GM18951 (cell line): ENCODE measurements at regions not wholly inside any gene's neighbourhood (a gene's known extent, or its start where the extent isn't known, plus 50 kb on each side); places are given as distances from the start of the nearest gene placed in this dataset.

ENCODE experiments used
- POLR2A ChIP-seq: IDR thresholded peaks from 4 replicates; pipeline ENCODE4 v1.6.1; 2011; ENCODE audit warnings: mild to moderate bottlenecking; ENCODE audit not compliant: insufficient read length, insufficient read depth; ENCODE audit errors: extremely low read depth
- in situ Hi-C: fragments of 300-500 bp; cut with MboI; formaldehyde crosslinking; loops from one replicate; pipeline ENCODE4 v1.12.0; 2022; ENCODE audit warnings: low sequenced_read_pairs, mixed read lengths, inconsistent platforms; ENCODE audit not compliant: unreplicated experiment

GRCh38 chr1:189356206-189356605, 1121.5 kb downstream of the BRINP3 start:
- TF ChIP-seq POLR2A: no peak
- in situ Hi-C loops: no loop called here

- in situ Hi-C loops: no loop called here
- no peak for TF ChIP-seq POLR2A
Measured at GRCh38 chr1:189357317-189357716, 1120.3 kb downstream of the BRINP3 start.

DNA sequence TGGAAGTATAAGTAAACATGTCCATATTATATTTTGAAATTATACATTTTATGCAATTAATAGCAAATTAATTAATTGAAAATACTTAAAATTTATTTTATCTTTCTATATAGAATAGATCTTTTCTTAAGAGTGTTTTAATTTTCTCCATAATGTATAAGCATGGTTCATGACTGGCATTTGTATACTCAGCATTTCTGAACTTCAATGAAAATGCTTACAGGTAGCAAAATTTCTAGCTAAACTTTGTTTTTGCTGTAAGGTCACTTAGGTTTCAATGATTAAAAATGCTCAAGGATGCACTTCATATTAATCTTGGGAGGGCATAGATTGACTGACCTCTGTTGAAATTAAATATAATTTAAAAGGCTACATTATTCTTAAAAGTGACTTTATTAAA, 1108.1 kb downstream of the BRINP3 start:
- in situ Hi-C loops: no loop called here
- no peak for TF ChIP-seq POLR2A

- no peak for TF ChIP-seq POLR2A
- in situ Hi-C loops: no loop called here
Measured at GRCh38 chr1:189374816-189375215, 1102.8 kb downstream of the BRINP3 start.

DNA sequence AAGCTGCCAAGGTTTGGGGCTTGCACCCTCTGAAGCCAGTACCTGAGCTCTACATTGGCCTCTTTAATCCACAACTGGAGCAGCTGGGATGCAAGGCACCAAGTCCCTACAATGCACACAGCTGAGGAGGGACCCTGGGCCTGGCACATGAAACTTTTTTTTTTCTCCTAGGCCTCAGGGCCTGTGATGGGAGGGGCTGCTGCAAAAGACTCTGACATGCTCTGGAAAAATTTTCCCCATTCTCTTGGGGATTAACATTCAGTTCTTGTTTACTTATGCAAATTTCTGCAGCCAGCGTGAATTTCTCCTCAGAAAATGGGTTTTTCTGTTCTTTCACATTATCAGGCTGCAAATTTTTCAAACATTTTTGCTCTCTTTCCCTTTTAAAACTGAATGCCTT, 1072.2 kb downstream of the BRINP3 start:
- TF ChIP-seq POLR2A: no peak
- in situ Hi-C loops: no loop called here

GRCh38 chr1:189409774-189410173, 1067.9 kb downstream of the BRINP3 start:
- in situ Hi-C loops: no loop called here

DNA sequence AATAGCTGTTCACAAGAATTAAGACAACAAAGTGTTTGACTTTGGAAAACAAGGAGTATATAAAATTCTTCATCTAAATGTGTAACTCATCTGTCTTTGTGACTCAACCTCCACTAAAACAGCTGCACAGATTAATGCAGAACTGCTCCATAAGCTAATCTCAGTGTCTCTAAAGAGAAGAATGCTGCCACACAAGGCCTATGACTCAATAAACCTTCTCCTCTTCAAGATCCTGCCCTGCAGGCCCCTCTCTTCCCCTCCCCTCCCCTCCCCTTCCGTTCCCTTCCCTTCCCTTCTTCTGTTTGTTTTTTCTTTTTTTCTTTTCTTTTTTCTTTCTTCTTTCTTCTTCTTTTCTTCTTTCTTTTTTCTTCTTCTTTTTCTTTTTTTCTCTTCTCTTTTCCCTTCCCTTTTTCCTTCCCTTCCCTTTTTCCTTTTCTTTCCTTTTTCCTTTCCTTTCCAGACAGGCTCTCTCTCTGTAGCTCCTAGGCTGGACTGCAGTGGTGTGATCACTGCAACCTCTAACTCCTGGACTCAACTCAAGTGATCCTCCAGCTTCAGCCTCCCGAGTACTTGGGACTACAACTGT, 1052.8 kb downstream of the BRINP3 start:
- in situ Hi-C loops: no loop called here
- no peak for TF ChIP-seq POLR2A

More at GRCh38 chr1:189409774-189410173, 1067.9 kb downstream of the BRINP3 start:
- TF ChIP-seq POLR2A: no peak

DNA sequence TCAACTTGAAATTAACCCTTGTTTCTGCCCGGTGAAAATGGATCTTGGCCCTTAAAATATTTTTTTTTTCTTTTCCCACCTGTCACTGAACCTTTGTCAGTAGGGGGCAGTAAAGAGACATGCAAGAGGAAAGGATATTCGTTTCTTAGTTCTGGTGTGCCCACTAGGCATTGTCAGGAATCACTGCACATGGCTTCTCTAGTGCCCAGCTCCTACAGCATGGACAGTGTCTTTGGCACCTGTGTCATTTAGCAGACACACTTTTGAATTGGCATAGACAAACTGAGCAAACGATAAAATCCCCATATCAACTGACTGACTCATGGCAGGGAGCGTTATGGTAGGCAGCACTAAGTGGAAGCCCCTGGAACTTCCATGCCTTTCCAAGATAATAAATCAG, 1048.1 kb downstream of the BRINP3 start:
- TF ChIP-seq POLR2A: no peak
- in situ Hi-C loops: no loop called here

DNA sequence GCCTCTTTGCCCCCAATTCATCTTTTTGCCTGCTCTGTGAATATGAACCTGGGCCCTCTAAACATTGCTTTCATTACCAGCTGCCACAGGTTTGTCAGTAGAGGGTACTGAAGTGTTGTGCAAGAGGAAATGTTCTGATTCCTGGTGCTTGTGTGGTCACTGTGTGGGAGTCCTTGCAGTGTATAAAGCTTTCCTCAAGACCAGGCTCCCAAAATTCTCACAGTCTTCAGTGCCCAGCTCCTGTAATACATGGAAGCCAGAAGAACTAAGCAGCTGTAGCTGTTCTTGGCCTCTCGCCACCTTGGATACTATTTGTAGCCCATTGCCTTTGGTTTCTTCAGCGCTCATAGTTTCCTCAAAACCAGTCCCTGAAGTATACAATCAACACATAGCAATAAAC, 1046.2 kb downstream of the BRINP3 start:
- TF ChIP-seq POLR2A: no peak
- in situ Hi-C loops: no loop called here

GRCh38 chr1:189432753-189433152, 1044.9 kb downstream of the BRINP3 start:
- in situ Hi-C loops: no loop called here
- TF ChIP-seq POLR2A: no peak

- in situ Hi-C loops: no loop called here
- TF ChIP-seq POLR2A: no peak
Measured at GRCh38 chr1:189434461-189434860, 1043.2 kb downstream of the BRINP3 start.

DNA sequence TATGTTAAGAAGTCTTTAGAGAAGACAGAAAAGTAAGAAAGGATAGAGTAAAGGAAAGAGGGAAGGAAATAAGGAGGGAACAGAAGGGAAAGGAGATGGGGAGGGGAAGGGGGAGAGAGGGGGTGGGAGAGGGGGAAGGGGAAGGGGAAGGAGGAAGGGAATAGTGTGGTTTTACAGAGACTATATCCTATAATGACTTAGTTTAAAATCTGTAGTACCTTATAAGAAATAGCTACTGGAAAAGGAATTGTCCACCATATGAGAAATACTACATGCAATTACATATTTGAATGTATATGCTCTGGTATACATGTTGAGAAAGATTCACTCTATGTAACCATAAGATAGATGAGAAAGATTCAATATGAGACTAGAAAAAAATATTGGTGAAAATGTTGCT, 1042.3 kb downstream of the BRINP3 start:
- in situ Hi-C loops: no loop called here
- no peak for TF ChIP-seq POLR2A

- in situ Hi-C loops: no loop called here
- no peak for TF ChIP-seq POLR2A
Measured at GRCh38 chr1:189438808-189439207, 1038.9 kb downstream of the BRINP3 start.

GRCh38 chr1:189463166-189463565, 1014.5 kb downstream of the BRINP3 start:
- in situ Hi-C loops: no loop called here
- no peak for TF ChIP-seq POLR2A

- in situ Hi-C loops: no loop called here
- TF ChIP-seq POLR2A: no peak
Measured at GRCh38 chr1:189496768-189497167, 980.9 kb downstream of the BRINP3 start.

DNA sequence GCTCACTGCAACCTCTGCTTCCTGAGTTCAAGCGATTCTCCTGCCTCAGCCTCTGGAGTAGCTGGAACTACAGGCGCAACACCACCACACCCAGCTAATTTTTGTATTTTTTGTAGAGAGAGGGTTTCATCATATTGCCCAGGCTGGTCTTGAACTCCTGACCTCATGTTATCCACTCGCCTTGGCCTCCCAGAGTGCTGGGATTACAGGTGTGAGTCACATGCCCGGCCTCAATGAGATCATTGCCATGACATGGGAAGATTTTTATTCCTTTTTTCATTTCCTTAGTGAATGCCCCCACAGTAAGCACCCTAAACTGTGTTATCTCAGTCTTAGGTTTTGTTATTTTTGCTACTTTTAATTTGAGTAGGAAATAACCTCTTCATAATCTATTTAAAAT, 977.9 kb downstream of the BRINP3 start:
- in situ Hi-C loops: no loop called here
- no peak for TF ChIP-seq POLR2A

GRCh38 chr1:189500778-189501177, 976.9 kb downstream of the BRINP3 start:
- in situ Hi-C loops: no loop called here
- no peak for TF ChIP-seq POLR2A
